ENCODE measurements at regions not wholly inside any gene's neighbourhood (a gene's known extent, or its start where the extent isn't known, plus 50 kb on each side); places are given as distances from the start of the nearest gene placed in this dataset.
"Not testable (repeated sequence)": the region's sequence is repeated elsewhere in the genome, so short reads cannot be mapped to it uniquely, and the experiment has no call there.

- no peak for DNase-seq (ENCODE audit: low spot score)
Measured at GRCh38 chr3:191646242-191646641, 185.3 kb downstream of the PYDC2 start.

- DNase-seq (ENCODE audit: low spot score) = no peak
Measured at GRCh38 chr3:191648787-191649186, 187.8 kb downstream of the PYDC2 start.

GRCh38 chr3:191649626-191650025, 188.7 kb downstream of the PYDC2 start:
- peak; percentile 23 for DNase-seq (ENCODE audit: low spot score)

- DNase-seq (ENCODE audit: low spot score) = not testable (repeated sequence)
Measured at GRCh38 chr3:191658781-191659419, 197.9 kb downstream of the PYDC2 start.

- DNase-seq (ENCODE audit: low spot score) = not testable (repeated sequence)
Measured at GRCh38 chr3:191662150-191662549, 201.2 kb downstream of the PYDC2 start.

GRCh38 chr3:191680989-191681597, 220.1 kb downstream of the PYDC2 start:
- DNase-seq (ENCODE audit: low spot score) = peak; percentile 51

GRCh38 chr3:191682961-191683360, 222.0 kb downstream of the PYDC2 start:
- DNase-seq (ENCODE audit: low spot score) = peak; percentile 12

GRCh38 chr3:191686626-191687025, 225.7 kb downstream of the PYDC2 start:
- DNase-seq (ENCODE audit: low spot score) = no peak

GRCh38 chr3:191688756-191689433, 227.9 kb downstream of the PYDC2 start:
- DNase-seq (ENCODE audit: low spot score) = no peak

GRCh38 chr3:191691184-191691583, 230.2 kb downstream of the PYDC2 start:
- DNase-seq (ENCODE audit: low spot score) = not testable (repeated sequence)

- DNase-seq (ENCODE audit: low spot score) = peak; percentile 60
Measured at GRCh38 chr3:191695131-191695814, 234.3 kb downstream of the PYDC2 start.

- DNase-seq (ENCODE audit: low spot score) = no peak
Measured at GRCh38 chr3:191695815-191696153, 234.8 kb downstream of the PYDC2 start.

- DNase-seq (ENCODE audit: low spot score) = no peak
Measured at GRCh38 chr3:191696348-191696747, 235.4 kb downstream of the PYDC2 start.

- DNase-seq (ENCODE audit: low spot score) = no peak
Measured at GRCh38 chr3:191699546-191699945, 238.6 kb downstream of the PYDC2 start.

- DNase-seq (ENCODE audit: low spot score) = no peak
Measured at GRCh38 chr3:191702121-191702520, 241.2 kb downstream of the PYDC2 start.

- no peak for DNase-seq (ENCODE audit: low spot score)
Measured at GRCh38 chr3:191707817-191708216, 246.9 kb downstream of the PYDC2 start.

GRCh38 chr3:191715585-191715984, 254.6 kb downstream of the PYDC2 start:
- DNase-seq (ENCODE audit: low spot score) = no peak

- no peak for DNase-seq (ENCODE audit: low spot score)
Measured at GRCh38 chr3:191721390-191721861, 260.5 kb downstream of the PYDC2 start.

GRCh38 chr3:191721990-191722389, 261.0 kb downstream of the PYDC2 start:
- peak; percentile 16 for DNase-seq (ENCODE audit: low spot score)

- DNase-seq (ENCODE audit: low spot score) = no peak
Measured at GRCh38 chr3:191727338-191727737, 266.4 kb downstream of the PYDC2 start.

- no peak for DNase-seq (ENCODE audit: low spot score)
Measured at GRCh38 chr3:191728186-191728585, 267.2 kb downstream of the PYDC2 start.

- no peak for DNase-seq (ENCODE audit: low spot score)
Measured at GRCh38 chr3:191737742-191738141, 276.8 kb downstream of the PYDC2 start.
